LoVo (cell line): ENCODE measurements at regions not wholly inside any gene's neighbourhood (a gene's known extent, or its start where the extent isn't known, plus 50 kb on each side); places are given as distances from the start of the nearest gene placed in this dataset.
A peak's percentile ranks its signal among the peaks of the same experiment; 100 is the strongest.
"Not testable (repeated sequence)": the region's sequence is repeated elsewhere in the genome, so short reads cannot be mapped to it uniquely, and the experiment has no call there.

Source experiments
- DNase-seq: peaks from one replicate; pipeline ENCODE4 v3.0.0-alpha.2; 2016; ENCODE audit warnings: low spot score

DNA sequence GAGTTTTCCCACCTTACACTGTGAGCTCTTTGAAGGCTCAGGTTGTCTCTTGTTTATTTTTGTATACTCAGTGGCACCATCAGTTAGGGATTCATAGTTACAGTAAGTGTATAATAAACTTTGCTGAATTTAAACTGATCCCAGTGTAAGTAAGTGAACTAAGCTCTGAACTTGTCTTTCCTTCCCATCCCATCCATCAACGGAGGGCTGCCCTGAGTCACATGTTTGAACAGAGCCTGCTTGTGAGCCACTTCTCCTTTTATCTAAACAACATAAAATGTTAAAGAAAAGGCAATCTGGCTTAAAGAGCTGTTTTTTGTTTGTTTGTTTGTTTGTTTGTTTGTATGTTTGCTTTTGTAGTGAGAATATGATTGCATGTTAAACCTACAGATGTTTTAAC, 185.7 kb upstream of the MARCKS start:
- no peak for DNase-seq

- DNase-seq: no peak
These were observed 184.5 kb upstream of the MARCKS start for GRCh38 chr6:113672491-113673149.

- DNase-seq: no peak
These were observed 183.1 kb upstream of the MARCKS start for GRCh38 chr6:113674075-113674474.

GRCh38 chr6:113676057-113676456, 181.1 kb upstream of the MARCKS start:
- no peak for DNase-seq

DNA sequence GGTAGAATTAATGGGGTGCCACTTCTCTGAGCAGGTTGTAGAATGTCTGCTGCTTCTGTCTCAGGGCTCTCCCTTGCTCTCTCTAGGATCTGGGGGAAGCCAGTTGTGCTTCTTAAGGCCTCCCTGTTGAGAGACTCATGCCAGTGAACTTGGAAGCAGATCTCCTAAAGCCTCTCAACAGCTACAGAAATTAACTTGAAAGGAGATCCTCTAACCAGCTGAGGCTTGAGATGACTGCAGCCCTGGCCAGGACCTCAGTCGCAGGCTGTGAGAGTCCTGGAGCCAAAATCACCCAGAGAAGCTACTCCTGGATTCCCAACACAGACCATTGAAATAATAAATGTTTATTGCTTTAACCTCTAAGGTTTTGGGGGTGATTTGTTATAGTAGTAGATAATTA, 180.2 kb upstream of the MARCKS start:
- no peak for DNase-seq

- DNase-seq: no peak
These were observed 178.1 kb upstream of the MARCKS start for GRCh38 chr6:113679051-113679450.

DNA sequence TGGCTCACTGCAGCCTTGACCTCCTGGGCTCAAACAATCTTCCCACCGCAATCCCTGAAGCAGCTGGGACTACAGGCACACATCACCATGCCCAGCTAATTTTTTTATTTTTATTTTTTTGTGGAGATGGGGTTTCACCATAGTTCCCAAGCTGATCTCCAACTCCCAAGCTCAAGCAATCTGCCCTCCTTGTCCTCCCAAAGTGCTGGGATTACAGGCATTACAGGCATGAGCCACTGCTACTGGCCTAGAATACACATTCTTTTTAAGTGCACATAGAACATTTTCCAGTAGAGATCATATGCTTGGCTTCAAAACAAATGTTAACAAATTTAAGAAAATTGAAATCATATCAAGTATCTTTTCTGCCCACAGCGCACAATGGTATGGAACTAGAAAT, 176.8 kb upstream of the MARCKS start:
- DNase-seq: no peak

- no peak for DNase-seq
These were observed 173.2 kb upstream of the MARCKS start for GRCh38 chr6:113683968-113684367.

DNA sequence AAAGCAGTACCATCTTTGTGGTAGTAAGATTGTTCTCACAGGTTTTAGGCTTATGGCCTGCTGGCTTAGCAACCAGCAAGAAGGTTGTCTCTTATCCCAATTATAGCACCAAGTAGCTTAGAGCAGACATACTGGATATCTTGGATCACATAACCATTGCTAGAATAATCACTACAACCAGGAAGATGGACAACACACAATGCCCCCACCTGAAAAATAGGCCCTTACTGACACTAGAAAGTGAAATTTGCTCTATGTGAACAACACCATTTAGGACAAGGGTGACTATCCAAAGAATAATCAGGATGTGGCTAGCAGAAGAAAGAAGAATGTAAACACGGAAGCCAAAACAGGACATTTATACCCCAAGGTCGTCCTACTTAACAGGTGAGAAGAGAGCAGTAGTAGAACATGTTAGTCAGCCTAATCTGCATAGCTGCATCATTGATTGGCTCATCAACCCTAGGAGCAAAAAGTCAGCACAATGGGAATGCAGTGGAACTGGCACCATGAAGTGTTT, 172.7 kb upstream of the MARCKS start:
- no peak for DNase-seq

GRCh38 chr6:113686049-113686448, 171.1 kb upstream of the MARCKS start:
- DNase-seq: no peak

DNA sequence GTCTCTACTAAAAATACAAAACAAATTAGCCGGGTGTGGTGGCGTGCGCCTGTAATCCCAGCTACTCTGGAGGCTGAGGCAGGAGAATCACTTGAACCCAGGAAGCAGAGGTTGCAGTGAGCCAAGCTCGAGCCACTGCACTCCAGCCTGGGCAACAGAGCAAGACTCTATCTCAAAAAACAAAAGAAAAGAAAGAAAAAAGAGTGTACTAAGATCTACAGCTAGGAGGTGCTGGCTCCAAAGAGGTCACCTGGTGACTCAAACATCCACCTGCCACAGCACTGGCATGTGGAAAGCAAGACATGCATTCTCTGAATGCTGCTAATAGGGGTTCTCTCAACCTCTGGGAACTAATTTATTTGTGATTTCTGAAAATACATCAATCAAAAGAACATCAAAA, 167.5 kb upstream of the MARCKS start:
- DNase-seq: not testable (repeated sequence)

DNA sequence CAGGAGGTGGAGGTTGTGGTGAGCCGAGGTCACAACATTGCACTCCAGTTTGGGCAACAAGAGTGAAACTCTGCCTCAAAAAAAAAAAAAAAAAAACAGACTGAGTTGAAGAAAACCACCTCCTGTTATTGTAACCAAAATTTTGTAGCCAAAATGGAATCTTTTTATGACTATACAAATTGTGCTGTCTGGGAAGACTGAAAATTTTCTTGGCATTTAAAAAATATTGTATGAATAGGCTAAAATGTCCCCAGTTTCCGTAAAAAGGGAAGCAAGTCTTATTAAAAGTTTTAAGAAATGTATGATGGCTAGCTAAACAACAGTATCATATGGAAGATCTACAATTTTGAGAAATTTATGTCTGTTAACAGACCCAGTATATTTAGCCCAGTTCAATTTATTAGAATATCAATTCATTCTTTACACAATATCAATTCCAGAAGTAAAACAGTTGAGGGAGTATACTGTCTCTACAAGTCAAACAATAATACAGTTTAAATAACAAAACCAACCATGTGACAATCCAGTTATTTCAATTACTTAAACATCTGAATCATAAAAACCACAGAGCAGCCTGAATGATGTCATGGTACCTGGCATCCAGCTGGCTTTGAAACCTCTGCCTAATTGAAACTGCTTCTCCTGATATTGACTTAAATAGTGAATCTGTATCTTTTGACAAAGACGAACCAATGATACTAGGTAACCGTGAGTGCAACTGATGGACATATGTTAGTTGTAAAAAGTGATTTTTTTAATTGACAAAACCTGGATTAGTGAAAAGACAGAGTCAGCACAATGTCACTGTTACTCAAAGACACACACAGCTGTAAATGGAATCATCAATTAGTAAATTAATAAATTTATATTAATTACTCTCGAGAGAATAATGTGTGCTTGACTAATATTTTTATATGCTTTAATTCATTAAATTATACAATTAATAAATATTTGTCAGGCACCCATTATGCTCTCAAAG, 166.6 kb upstream of the MARCKS start:
- DNase-seq: peak; percentile 67

DNA sequence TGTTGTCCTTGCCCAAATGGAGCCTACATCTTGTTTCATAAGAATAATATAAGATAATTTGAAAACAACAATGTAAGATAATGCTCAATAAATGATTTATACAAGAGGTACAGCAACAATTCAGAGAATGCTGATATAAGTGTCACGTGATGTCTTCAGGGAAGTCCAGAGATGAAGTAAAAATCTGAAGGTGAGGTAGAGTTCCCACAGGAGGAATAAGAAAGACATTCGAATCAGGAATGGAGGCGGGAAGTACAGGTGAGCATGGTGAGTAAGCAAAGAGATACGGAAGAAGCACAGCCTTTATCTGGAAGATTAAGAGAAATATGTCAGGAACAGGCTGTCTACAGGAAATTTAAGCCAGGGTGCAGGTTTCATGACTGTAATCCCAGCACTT, 165.9 kb upstream of the MARCKS start:
- no peak for DNase-seq

DNA sequence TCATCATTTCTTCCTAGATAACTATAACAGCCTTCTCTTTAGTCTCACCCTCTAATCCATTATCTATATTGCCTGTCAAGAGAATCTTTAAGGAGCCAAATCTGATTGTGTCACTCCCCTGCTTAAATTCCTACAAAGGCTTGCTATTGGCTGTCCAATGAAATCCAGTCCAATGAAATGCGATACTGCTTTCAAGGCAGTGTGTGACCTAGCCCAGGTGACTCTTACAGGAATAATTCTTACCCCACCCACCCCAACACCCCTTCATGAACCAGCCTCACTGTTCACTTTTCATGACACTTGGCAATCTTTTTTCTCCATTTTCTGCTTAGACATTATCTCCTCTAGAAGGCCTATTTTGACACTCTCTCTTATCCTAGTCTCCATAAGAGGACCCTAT, 163.3 kb upstream of the MARCKS start:
- DNase-seq: peak; percentile 54

DNA sequence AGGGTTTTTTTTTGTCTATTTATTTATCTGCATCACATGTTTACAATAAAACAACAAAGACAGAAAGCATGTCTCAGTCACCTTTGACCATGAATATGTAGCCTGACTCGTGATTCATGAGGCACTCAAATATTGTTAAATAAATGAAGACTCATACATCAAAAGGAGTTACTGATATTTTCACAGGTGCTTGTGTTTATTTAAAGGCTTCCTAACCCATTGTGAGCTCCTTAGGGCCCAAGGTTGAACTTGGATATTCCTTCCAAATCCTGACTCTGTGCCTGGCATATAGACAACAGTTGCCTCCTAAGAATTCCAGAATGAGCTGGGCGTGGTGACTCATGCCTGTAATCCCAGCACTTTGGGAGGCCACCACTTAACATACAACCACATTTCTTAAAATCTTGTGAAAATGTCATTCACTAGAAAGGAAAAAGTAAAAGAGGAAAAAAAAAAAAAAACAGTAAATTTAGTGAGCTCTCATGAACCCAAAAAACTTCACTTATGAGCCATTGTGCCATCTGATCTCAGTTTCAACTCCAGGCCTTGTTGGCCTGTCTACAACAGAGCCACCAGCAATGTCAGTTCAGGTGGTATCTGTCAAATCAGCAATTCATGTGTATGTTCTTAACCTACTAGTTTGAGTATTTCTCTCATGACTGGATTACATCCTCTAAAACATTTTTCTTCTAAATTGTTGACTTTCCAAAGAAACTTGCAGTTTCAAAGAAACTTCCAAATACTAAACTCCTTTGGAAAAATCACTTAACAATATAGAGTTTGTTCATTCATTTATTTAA, 162.7 kb upstream of the MARCKS start:
- DNase-seq: peak; percentile 69

- no peak for DNase-seq
These were observed 161.6 kb upstream of the MARCKS start for GRCh38 chr6:113695516-113695915.

DNA sequence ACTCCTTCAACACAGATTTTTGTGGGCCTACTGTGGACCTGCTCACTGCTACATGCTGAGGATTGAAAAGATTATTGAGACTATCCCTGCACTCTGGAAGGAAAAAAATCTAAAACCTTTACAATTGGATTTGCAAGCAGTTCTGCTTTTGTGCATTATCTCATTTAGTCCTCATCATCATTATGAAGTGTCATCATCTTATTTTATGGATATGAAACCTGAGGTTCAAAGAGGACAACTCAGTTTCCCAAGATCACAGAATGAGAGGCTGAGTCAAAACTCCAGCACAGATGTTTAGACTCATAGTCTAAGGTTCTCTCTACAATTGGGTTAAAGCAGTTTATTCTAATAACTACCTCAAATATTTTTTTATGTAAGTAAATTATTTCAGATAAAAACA, 160.2 kb upstream of the MARCKS start:
- no peak for DNase-seq

DNA sequence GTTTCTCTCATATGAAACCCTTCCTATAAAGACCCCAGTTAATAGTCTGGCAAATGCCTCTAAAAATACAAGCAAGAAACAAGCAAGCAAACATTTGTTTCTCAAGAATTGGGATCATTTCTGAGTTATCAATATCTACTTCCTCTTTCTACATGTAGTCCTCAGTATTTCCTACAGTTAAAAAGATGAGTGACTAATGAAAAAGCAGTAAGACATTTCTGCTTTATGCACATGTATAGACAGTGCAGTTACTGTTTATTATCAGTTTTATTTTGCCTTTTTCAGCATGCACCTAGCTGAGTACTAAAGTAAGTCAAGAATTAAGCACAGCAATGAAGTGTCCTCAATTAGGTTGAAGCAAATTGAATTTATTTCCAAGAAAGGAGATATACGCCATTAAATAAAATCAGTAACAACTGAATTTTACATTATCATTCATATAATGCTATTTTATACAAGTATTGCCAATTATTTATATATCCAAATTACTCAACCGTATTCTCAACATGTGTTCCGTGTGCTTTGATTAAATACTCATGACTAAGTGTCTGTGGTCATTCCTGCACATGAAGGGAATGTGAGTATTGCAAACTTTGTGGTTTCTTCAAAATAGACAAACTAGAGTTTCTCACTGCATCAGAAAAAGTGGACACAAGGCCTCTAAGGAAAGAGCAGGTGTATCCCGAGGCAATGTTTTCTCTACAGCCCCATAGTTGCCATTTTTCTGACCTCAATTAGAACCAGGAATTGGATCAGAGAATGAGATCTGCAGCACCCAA, 159.3 kb upstream of the MARCKS start:
- DNase-seq: no peak

DNA sequence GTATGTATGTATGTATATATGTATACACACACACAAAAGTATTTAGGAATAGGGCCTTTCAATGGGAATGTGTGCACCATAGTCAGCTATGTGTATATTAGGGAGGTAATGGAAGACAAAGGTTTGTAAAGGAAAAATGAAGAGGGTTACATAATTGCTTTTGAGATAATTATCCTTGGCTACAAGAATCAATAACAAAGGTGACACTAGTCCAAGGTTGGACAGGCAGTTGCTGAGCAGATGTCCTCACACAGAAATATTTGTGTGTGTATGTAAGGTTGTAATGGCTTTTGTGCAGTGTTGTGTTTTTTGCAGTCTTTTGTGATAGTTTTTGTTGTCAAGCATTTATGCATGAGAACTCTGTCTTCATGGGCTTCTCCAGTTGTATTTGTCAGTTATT, 157.9 kb upstream of the MARCKS start:
- DNase-seq: no peak

GRCh38 chr6:113701552-113702254, 155.4 kb upstream of the MARCKS start:
- no peak for DNase-seq

GRCh38 chr6:113707194-113707593, 150.0 kb upstream of the MARCKS start:
- no peak for DNase-seq
